AG04450 (cell line): ENCODE measurements at regions not wholly inside any gene's neighbourhood (a gene's known extent, or its start where the extent isn't known, plus 50 kb on each side); places are given as distances from the start of the nearest gene placed in this dataset.
"Not testable (repeated sequence)": the region's sequence is repeated elsewhere in the genome, so short reads cannot be mapped to it uniquely, and the experiment has no call there.

Experiments used
- CTCF ChIA-PET: fragments of 300-600, 350-600 bp; formaldehyde crosslinking; extraction: SDS; loops from one replicate; lab custom pipeline; 2022; ENCODE audit warnings: antibody characterized with exemption, inconsistent platforms; lab: Charles Lee
- POLR2A ChIA-PET: fragments of 350-600 bp; formaldehyde crosslinking; extraction: SDS; loops from one replicate; lab custom pipeline; 2021; ENCODE audit warnings: antibody characterized with exemption, inconsistent platforms; lab: Yijun Ruan, JAX
- DNase-seq: peaks from one replicate; pipeline ENCODE4 v3.0.0-alpha.2; 2011; ENCODE audit warnings: low read depth, low spot score
- H3K27ac ChIP-seq: one replicate; pipeline ENCODE4 v1.5.1; 2012; ENCODE audit warnings: low read depth, low read length, control low read depth
- H3K27me3 ChIP-seq: one replicate; pipeline ENCODE4 v1.6.0; 2012; ENCODE audit warnings: low read length; ENCODE audit not compliant: control insufficient read depth, insufficient read depth
- H3K4me3 ChIP-seq: 2 replicates; pipeline ENCODE4 v1.5.1; 2011; ENCODE audit warnings: mild to moderate bottlenecking, low read depth, low read length, control low read depth
- H3K9me3 ChIP-seq: 2 replicates; pipeline ENCODE4 v1.5.1; 2012; ENCODE audit warnings: low read length; ENCODE audit not compliant: control insufficient read depth, insufficient read depth
- TF ChIP-seq, protein P1 (sequence below): IDR thresholded peaks from 2 replicates; pipeline ENCODE4 v1.5.1; 2011; ENCODE audit warnings: low read depth, low read length, control low read depth, inconsistent platforms

DNA sequence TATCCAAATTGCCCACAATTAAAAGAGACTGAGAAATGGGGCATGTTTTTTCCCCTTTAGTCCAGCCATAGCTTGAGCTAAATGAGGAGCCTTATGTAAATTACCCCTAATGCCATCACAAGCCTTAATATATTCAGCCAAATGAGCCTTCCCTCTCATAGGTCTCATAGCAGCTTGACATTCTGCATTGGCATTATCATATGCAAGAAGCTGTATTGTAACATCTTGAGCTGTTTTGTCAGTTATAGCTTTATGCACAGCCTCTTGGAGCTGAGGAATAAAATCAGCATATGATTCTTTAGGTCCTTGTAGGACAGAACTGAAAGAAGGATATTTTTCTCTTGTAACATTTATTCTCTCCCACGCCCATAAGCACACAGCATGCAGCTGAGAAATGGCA is 153.2 kb downstream of the ZNF486 start:
- TF ChIP-seq, protein P1, sequence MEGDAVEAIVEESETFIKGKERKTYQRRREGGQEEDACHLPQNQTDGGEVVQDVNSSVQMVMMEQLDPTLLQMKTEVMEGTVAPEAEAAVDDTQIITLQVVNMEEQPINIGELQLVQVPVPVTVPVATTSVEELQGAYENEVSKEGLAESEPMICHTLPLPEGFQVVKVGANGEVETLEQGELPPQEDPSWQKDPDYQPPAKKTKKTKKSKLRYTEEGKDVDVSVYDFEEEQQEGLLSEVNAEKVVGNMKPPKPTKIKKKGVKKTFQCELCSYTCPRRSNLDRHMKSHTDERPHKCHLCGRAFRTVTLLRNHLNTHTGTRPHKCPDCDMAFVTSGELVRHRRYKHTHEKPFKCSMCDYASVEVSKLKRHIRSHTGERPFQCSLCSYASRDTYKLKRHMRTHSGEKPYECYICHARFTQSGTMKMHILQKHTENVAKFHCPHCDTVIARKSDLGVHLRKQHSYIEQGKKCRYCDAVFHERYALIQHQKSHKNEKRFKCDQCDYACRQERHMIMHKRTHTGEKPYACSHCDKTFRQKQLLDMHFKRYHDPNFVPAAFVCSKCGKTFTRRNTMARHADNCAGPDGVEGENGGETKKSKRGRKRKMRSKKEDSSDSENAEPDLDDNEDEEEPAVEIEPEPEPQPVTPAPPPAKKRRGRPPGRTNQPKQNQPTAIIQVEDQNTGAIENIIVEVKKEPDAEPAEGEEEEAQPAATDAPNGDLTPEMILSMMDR: no peak
- ChIA-PET CTCF (no interaction called here), POLR2A (no interaction called here)
- Histone ChIP-seq H3K9me3 (peaks cover 15% of the 10 kb centered on the region; the same call in 1 of the 2 replicates), H3K27ac (no peak overlapping the region), H3K4me3 (no peak overlapping the region), H3K27me3 (no peaks in the 10 kb centered on the region)
- no peak for DNase-seq

DNA sequence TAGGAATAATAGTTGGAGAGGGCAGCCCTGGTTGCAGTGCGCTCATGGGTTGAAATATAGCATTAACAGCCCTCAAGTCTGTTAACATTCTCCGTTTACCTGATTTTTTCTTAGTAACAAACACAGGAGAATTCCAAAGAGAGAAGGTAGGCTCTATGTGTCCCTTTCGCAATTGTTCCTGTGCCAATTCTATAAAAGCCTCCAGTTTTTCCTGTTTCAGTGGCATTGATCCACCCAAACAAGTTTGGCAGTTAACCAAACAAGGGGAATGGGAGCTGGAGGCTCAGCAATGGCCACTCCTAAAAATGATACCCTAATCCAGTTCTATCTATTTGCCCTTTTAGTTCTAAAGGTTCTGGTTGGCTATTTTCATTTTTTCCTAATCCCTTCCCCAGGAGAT is 151.6 kb downstream of the ZNF486 start:
- Histone ChIP-seq H3K9me3 (peaks cover 15% of the 10 kb centered on the region; the same call in 1 of the 2 replicates), H3K27ac (no peak overlapping the region), H3K27me3 (no peaks in the 10 kb centered on the region), H3K4me3 (no peak overlapping the region)
- TF ChIP-seq, protein P1: no peak
- ChIA-PET CTCF (no interaction called here), POLR2A (no interaction called here)
- no peak for DNase-seq

DNA sequence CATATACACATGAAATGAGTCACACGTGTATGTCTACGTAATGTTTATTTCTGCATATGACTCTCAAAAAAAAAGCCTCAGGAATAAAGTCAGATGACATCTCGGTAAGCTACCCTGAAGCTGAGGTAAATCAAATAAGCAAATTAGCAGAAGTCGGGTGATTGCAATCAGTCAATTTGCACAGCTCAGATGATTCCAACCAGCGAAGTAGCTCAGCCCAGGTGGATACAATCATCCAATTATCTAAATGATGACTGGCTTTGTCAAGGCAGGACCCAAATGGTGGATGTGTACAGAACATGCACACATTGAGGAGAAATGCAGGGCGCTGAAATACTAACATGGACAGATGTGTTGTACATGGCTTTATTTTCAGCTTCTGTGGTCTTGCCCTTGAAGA is 148.5 kb downstream of the ZNF486 start:
- Histone ChIP-seq H3K4me3 (no peak overlapping the region), H3K9me3 (peaks cover 16% of the 10 kb centered on the region), H3K27ac (no peak overlapping the region), H3K27me3 (no peaks in the 10 kb centered on the region)
- POLR2A ChIA-PET: no interaction called here
- TF ChIP-seq, protein P1: no peak
- CTCF ChIA-PET: no interaction called here
- DNase-seq: no peak

DNA sequence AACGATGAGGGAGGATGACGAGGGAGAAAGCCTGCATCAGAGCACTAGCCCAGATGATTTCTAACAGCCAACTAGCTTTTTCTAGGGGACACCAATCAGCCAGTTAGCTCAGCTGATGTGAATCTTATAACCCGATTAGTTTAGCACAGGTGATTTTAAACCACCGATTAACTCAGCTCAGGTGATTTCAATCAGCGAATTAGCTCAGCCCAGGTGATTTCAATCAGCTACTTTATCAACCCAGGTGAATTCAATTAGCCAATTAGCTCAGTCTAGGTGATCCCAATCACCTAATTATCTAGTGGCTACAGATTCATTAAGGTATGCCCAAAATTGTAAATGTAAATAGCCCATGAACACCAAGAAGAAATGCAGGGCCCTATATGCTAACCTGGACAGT is 146.9 kb downstream of the ZNF486 start:
- Histone ChIP-seq H3K9me3 (peaks cover 16% of the 10 kb centered on the region), H3K27ac (no peak overlapping the region), H3K27me3 (no peaks in the 10 kb centered on the region), H3K4me3 (no peak overlapping the region)
- ChIA-PET POLR2A (no interaction called here), CTCF (no interaction called here)
- DNase-seq: no peak
- TF ChIP-seq, protein P1: no peak

DNA sequence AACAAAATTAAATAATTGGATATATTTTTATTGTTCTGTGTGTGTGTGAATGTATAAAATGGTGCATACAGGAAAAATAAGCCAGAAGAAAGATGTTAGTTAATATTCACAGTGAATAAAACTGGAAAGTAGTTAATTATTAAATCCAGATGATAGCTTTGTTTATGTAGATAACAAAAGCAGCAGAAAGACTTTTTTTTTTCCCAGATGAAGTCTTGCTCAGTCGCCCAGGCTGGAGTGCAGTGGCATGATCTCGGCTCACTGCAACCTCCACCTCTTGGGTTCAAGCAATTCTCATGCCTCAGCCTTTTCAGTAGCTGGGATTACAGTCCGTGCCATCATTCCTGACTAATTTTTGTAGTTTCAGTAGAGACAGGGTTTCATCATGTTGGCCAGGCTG is 140.1 kb downstream of the ZNF486 start:
- ChIA-PET POLR2A (no interaction called here), CTCF (no interaction called here)
- no peak for DNase-seq
- Histone ChIP-seq H3K27me3 (no peaks in the 10 kb centered on the region), H3K4me3 (no peak overlapping the region), H3K27ac (no peak overlapping the region), H3K9me3 (peaks cover 13% of the 10 kb centered on the region)
- TF ChIP-seq, protein P1: no peak

DNA sequence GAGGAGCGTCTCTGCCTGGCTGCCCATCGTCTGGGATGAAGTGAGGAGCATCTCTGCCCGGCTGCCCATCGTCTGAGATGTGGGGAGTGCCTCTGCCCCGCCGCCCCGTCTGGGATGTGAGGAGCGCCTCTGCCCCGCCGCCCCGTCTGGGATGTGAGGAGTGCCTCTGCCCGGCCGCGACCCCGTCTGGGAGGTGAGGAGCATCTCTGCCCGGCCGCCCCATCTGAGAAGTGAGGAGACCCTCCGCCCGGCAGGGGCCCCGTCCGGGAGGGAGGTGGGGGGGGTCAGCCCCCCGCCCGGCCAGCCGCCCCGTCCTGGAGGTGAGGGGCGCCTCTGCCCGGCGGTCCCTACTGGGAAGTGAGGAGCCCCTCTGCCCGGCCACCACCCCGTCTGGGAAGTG is 129.3 kb downstream of the ZNF486 start:
- H3K27ac ChIP-seq, CTCF ChIA-PET, H3K4me3 ChIP-seq, H3K27me3 ChIP-seq, DNase-seq, POLR2A ChIA-PET: not testable (repeated sequence)
- peaks cover 23% of the 10 kb centered on the region for H3K9me3 ChIP-seq
